Fibroblast of lung (primary cell): ENCODE measurements at regions not wholly inside any gene's neighbourhood (a gene's known extent, or its start where the extent isn't known, plus 50 kb on each side); places are given as distances from the start of the nearest gene placed in this dataset.

ENCODE experiments used
- CTCF ChIP-seq, 2 donors: IDR thresholded peaks in 1 of 2; conservative IDR thresholded peaks in 1 of 2; 1 replicate in 1 of 2; 2 replicates in 1 of 2; pipeline ENCODE4 v1.5.1; 2011 to 2012; ENCODE audit warnings: low read length in 2 of 2, control low read depth in 1 of 2, inconsistent platforms in 1 of 2, low read depth in 1 of 2, mild to moderate bottlenecking in 1 of 2
- EZH2 ChIP-seq: IDR thresholded peaks from 2 replicates; pipeline ENCODE4 v1.5.1; 2012; ENCODE audit warnings: low read length, control low read depth, mild to moderate bottlenecking; ENCODE audit errors: missing control alignments

- TF ChIP-seq CTCF (conservative IDR thresholded peaks at IDR 0.05 in 1 of 2, IDR thresholded peaks at IDR 0.05 in 1 of 2; ENCODE audit: low read depth in 1 of 2, low read length in 2 of 2) (no peak), EZH2 (no peak)
These were observed 157.2 kb upstream of the CELF2 start for GRCh38 chr10:10860455-10860976.
